ENCODE measurements at regions not wholly inside any gene's neighbourhood (a gene's known extent, or its start where the extent isn't known, plus 50 kb on each side); places are given as distances from the start of the nearest gene placed in this dataset.

DNA sequence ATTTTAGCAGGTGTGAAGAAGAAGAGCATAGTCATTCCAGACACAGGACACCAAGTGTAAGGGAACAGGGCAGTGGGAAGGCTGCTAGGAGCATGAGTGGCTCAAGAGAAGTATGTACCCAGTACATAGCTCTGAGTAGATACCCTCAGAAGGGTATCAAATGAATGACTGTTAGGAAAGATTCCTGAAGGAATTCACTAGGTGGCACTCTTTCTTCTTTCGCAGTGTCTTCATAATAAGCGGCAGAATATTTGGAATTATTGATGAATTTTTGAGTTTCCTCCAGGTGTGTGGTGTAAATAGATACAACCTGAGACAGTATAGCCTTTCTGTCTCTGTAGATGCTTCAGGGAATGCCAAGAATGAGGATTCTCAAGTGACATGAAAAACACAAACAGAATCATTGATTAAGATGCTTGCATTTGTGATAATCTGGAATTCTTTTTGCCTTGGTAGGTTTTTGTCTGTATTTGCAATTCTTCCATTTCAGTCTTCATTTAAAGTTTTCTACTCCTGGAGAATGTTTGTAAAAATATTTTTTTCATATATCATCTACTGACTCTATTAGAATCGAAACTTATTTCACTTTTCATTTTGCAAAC is 264.3 kb upstream of the RIMS1 start:
- TF ChIP-seq, protein P1, sequence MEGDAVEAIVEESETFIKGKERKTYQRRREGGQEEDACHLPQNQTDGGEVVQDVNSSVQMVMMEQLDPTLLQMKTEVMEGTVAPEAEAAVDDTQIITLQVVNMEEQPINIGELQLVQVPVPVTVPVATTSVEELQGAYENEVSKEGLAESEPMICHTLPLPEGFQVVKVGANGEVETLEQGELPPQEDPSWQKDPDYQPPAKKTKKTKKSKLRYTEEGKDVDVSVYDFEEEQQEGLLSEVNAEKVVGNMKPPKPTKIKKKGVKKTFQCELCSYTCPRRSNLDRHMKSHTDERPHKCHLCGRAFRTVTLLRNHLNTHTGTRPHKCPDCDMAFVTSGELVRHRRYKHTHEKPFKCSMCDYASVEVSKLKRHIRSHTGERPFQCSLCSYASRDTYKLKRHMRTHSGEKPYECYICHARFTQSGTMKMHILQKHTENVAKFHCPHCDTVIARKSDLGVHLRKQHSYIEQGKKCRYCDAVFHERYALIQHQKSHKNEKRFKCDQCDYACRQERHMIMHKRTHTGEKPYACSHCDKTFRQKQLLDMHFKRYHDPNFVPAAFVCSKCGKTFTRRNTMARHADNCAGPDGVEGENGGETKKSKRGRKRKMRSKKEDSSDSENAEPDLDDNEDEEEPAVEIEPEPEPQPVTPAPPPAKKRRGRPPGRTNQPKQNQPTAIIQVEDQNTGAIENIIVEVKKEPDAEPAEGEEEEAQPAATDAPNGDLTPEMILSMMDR (conservative IDR thresholded peaks at IDR 0.05; ENCODE audit: low read length): peak; percentile 66; the same call in 1 of the 2 replicates
- TF ChIP-seq EZH2phosphoT487 (IDR thresholded peaks at IDR 0.05; ENCODE audit: borderline replicate concordance, low read depth, low read length): no peak
